ENCODE measurements at regions not wholly inside any gene's neighbourhood (a gene's known extent, or its start where the extent isn't known, plus 50 kb on each side); places are given as distances from the start of the nearest gene placed in this dataset.

DNA sequence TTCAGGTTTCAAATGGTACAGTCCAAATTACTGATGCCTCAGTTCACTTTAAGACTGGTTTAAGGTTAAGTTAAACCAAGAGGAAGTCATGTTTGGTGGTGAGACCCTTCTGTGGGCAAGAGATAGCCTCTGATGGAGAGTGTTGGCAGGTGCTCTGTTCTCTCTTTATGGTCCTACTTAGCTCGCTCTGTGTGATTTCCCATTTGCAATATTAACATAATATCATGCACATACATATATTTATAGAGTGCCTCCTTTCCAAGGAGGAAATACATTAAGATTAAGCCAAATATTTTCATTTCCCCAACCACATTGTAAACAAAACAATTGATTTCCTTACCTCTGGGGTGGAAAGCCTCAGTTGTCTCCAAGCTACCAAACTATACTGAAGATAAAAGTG lies 222.4 kb downstream of the PIK3C3 start:
- TF ChIP-seq ZNF274 (IDR thresholded peaks at IDR 0.05; ENCODE audit: low read depth, low read length), result no peak
- TF ChIP-seq YY1 (IDR thresholded peaks at IDR 0.05; ENCODE audit: insufficient read depth, insufficient read length), result no peak
- no peak for TF ChIP-seq SUZ12 (IDR thresholded peaks at IDR 0.05; ENCODE audit: extremely low read depth, insufficient read depth, insufficient read length)
- no peaks in the 10 kb centered on the region for H3K27me3 ChIP-seq (ENCODE audit: insufficient read depth, insufficient read length)
- DNase-seq (ENCODE audit: low read depth, low spot score), result no peak
- H3K9me3 ChIP-seq (ENCODE audit: insufficient read depth, low read length), result no peaks in the 10 kb centered on the region
- H3K36me3 ChIP-seq (ENCODE audit: insufficient read depth, insufficient read length, low read length), result no peaks in the 10 kb centered on the region
- H3K9ac ChIP-seq (ENCODE audit: insufficient read length, low read depth), result no peak overlapping the region
- no peak overlapping the region for H3K4me3 ChIP-seq (ENCODE audit: insufficient read length, low read depth)
- no peaks in the 10 kb centered on the region for H3K4me1 ChIP-seq (ENCODE audit: insufficient read depth, insufficient read length)

DNA sequence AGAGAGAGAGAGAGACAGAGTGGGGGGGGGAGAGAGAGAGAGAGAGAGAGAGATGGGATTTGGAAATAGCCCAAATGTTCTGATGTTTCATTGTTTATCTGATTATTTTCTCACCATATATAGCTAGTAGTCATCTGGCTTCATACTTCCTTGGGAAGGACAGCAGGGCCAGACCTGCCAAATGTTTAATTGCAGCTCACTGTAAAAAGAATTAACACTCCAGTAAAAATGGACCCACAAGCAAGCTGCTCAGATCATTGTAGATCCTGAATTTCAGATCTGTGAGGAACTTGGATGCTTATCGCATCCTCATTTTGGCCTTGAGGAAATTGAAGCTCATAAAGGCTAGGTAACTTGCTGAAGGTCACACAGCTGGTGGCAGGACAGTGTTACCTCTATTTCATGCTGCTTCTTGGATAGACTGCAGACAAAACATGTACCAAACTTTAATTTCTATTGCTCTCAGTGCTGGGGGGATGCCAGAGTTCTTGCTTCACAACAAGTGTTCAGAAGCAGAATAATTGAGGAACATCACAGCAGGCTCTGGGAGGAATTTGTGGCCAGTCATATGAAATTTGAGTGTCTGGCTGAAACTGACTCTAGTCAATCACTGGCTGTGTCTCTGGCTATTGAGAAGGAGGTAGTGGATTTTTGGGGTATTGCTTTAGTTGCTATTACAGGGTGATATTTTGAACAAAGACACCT lies 223.5 kb downstream of the PIK3C3 start:
- H3K9ac ChIP-seq (ENCODE audit: insufficient read length, low read depth), result no peak overlapping the region

DNA sequence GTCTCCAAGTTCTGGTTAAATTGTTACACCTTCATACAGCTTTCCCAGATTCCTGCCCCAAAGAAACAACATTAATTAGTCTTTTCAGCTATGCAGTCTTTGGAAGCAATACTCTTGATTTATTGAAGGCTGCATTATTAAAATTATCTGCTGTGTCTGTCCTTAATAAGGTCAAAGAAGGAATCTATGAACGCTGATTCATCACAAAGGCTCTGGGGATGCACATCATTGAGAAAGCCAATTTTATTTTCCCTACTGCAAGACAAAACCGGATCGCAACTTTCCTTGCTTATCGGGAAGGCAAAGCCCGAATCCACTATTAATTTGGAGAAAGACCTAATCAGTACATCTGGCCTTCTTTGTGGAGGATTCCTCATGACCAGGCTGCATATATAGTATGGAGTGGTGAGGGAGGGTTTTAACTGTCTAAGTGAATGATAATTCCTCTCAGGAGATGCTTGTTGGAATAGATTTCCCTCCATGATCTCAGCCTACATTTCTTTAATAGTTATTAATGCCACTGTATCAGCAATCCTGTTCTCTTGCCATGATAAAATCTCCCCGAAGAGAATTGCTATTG lies 224.6 kb downstream of the PIK3C3 start:
- DNase-seq (ENCODE audit: low read depth, low spot score), result no peak
- no peaks in the 10 kb centered on the region for H3K4me1 ChIP-seq (ENCODE audit: insufficient read depth, insufficient read length)
- TF ChIP-seq SUZ12 (IDR thresholded peaks at IDR 0.05; ENCODE audit: extremely low read depth, insufficient read depth, insufficient read length) (no peak), YY1 (IDR thresholded peaks at IDR 0.05; ENCODE audit: insufficient read depth, insufficient read length) (no peak), ZNF274 (IDR thresholded peaks at IDR 0.05; ENCODE audit: low read depth, low read length) (no peak)
- H3K9ac ChIP-seq (ENCODE audit: insufficient read length, low read depth), result no peak overlapping the region
- H3K36me3 ChIP-seq (ENCODE audit: insufficient read depth, insufficient read length, low read length), result no peaks in the 10 kb centered on the region
- no peak overlapping the region for H3K4me3 ChIP-seq (ENCODE audit: insufficient read length, low read depth)
- no peaks in the 10 kb centered on the region for H3K27me3 ChIP-seq (ENCODE audit: insufficient read depth, insufficient read length)
- no peaks in the 10 kb centered on the region for H3K9me3 ChIP-seq (ENCODE audit: insufficient read depth, low read length)

More for the DNA sequence above, 223.5 kb downstream of the PIK3C3 start:
- no peaks in the 10 kb centered on the region for H3K36me3 ChIP-seq (ENCODE audit: insufficient read depth, insufficient read length, low read length)
- DNase-seq (ENCODE audit: low read depth, low spot score), result no peak
- H3K27me3 ChIP-seq (ENCODE audit: insufficient read depth, insufficient read length), result no peaks in the 10 kb centered on the region
- no peak overlapping the region for H3K4me3 ChIP-seq (ENCODE audit: insufficient read length, low read depth)
- H3K4me1 ChIP-seq (ENCODE audit: insufficient read depth, insufficient read length), result no peaks in the 10 kb centered on the region
- no peaks in the 10 kb centered on the region for H3K9me3 ChIP-seq (ENCODE audit: insufficient read depth, low read length)
- TF ChIP-seq ZNF274 (IDR thresholded peaks at IDR 0.05; ENCODE audit: low read depth, low read length) (no peak), YY1 (IDR thresholded peaks at IDR 0.05; ENCODE audit: insufficient read depth, insufficient read length) (no peak), SUZ12 (IDR thresholded peaks at IDR 0.05; ENCODE audit: extremely low read depth, insufficient read depth, insufficient read length) (no peak)

DNA sequence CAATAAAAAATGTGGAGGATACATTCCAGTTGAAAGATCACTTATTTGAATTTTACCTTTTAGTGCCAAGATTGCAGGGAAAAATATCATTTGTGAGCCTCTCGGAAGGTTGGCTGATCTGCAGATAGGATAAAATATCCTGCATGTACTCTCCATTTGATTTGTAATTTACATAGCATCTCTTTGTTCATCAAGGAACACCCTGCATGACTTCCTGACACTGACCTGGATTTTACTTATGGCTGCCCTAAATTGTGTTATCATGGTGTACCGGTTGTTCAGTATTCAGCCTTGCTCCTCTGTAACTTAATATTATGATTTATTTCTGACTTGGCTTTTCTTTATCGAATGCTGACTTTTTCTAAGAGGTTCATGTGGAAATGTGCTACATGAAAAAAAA lies 226.4 kb downstream of the PIK3C3 start:
- DNase-seq (ENCODE audit: low read depth, low spot score), result no peak
- Histone ChIP-seq H3K4me1 (ENCODE audit: insufficient read depth, insufficient read length) (no peaks in the 10 kb centered on the region), H3K4me3 (ENCODE audit: insufficient read length, low read depth) (no peak overlapping the region), H3K9ac (ENCODE audit: insufficient read length, low read depth) (no peak overlapping the region), H3K36me3 (ENCODE audit: insufficient read depth, insufficient read length, low read length) (no peaks in the 10 kb centered on the region), H3K27me3 (ENCODE audit: insufficient read depth, insufficient read length) (no peaks in the 10 kb centered on the region), H3K9me3 (ENCODE audit: insufficient read depth, low read length) (no peaks in the 10 kb centered on the region)
- TF ChIP-seq ZNF274 (IDR thresholded peaks at IDR 0.05; ENCODE audit: low read depth, low read length), result no peak
- TF ChIP-seq YY1 (IDR thresholded peaks at IDR 0.05; ENCODE audit: insufficient read depth, insufficient read length), result no peak
- no peak for TF ChIP-seq SUZ12 (IDR thresholded peaks at IDR 0.05; ENCODE audit: extremely low read depth, insufficient read depth, insufficient read length)

DNA sequence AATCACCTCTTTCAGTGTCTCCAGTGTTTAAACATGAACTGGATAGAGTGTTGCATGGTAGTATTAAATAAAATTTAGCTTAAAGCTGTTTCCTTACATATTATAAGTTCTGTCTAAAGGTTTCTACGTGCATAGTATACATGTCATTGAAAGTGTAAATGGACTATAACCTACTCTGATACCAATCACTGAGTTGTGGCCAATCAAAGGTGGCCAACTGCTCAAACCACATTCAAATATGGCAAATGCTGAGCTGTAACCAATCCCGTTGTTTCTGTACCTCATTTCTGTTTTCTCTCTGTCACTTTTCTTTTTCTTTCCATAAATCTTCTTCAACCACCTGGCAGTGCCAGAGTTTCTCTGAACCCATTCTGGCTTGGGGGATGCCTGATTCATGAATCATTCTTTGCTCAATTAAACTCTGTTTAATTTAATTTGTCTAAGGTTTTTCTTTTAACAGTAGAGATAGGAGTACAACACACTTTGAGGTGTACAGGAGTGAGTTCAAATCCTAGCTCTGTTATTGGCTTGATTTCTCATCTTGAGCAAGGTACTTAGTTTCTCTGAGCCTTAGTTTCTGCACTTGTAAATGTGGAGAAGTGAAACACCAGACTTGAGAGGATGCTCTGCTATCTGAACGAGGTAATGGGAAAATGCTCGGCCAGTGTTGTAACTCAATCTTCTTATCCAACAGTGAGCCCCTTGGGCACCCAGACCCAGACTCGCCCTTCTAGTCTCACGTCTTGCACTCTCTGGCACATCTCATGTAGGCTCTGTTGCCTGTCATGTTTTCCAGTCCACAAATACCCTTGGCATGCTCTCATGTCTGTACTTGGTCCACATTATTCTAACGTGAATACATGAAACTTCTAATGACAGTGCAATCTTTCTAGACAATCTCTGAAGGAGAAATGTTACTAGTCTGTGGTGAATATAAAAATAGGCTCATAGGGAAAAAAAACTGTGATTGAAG lies 228.0 kb downstream of the PIK3C3 start:
- Histone ChIP-seq H3K27me3 (ENCODE audit: insufficient read depth, insufficient read length) (no peaks in the 10 kb centered on the region), H3K9ac (ENCODE audit: insufficient read length, low read depth) (no peak overlapping the region), H3K4me1 (ENCODE audit: insufficient read depth, insufficient read length) (no peaks in the 10 kb centered on the region), H3K36me3 (ENCODE audit: insufficient read depth, insufficient read length, low read length) (no peaks in the 10 kb centered on the region), H3K9me3 (ENCODE audit: insufficient read depth, low read length) (no peaks in the 10 kb centered on the region), H3K4me3 (ENCODE audit: insufficient read length, low read depth) (no peak overlapping the region)
- TF ChIP-seq ZNF274 (IDR thresholded peaks at IDR 0.05; ENCODE audit: low read depth, low read length), result no peak
- TF ChIP-seq SUZ12 (IDR thresholded peaks at IDR 0.05; ENCODE audit: extremely low read depth, insufficient read depth, insufficient read length), result no peak
- no peak for TF ChIP-seq YY1 (IDR thresholded peaks at IDR 0.05; ENCODE audit: insufficient read depth, insufficient read length)
- no peak for DNase-seq (ENCODE audit: low read depth, low spot score)

DNA sequence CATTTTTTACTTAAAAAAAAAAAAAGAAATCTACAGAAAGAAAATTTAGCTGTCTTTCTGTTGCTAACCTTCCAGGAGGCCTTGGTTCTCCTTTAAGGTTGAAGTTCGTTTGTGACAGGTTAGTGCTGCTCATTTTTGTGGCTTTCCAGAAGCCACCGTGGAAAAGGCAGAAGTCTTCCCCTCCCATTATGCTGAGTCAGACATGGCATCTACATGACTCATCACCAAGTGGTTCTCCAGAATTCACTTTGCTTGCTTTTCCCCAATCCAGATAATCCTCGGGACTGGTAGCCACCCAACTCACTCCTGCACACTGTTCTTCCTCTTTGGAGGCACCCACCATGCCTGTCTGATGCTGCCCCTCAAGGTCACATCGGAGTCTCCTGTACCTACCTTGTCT lies 228.7 kb downstream of the PIK3C3 start:
- no peak for DNase-seq (ENCODE audit: low read depth, low spot score)
- no peaks in the 10 kb centered on the region for H3K27me3 ChIP-seq (ENCODE audit: insufficient read depth, insufficient read length)
- no peak for TF ChIP-seq YY1 (IDR thresholded peaks at IDR 0.05; ENCODE audit: insufficient read depth, insufficient read length)
- TF ChIP-seq SUZ12 (IDR thresholded peaks at IDR 0.05; ENCODE audit: extremely low read depth, insufficient read depth, insufficient read length), result no peak
- TF ChIP-seq ZNF274 (IDR thresholded peaks at IDR 0.05; ENCODE audit: low read depth, low read length), result no peak
- H3K9ac ChIP-seq (ENCODE audit: insufficient read length, low read depth), result no peak overlapping the region
- H3K9me3 ChIP-seq (ENCODE audit: insufficient read depth, low read length), result 0 out of 2 replicates have a peak, but pooled peaks cover 5% of the 10 kb centered on the region
- H3K36me3 ChIP-seq (ENCODE audit: insufficient read depth, insufficient read length, low read length), result no peaks in the 10 kb centered on the region
- H3K4me3 ChIP-seq (ENCODE audit: insufficient read length, low read depth), result no peak overlapping the region
- H3K4me1 ChIP-seq (ENCODE audit: insufficient read depth, insufficient read length), result no peaks in the 10 kb centered on the region

Data from NT2/D1 (cell line).